Kasumi-1 (cell line): ENCODE measurements at regions not wholly inside any gene's neighbourhood (a gene's known extent, or its start where the extent isn't known, plus 50 kb on each side); places are given as distances from the start of the nearest gene placed in this dataset.
"Not testable (repeated sequence)": the region's sequence is repeated elsewhere in the genome, so short reads cannot be mapped to it uniquely, and the experiment has no call there.

Experiments
- DNase-seq, 2 experiments: peaks; one replicate each; lab custom pipeline; 2025; lab: John Stamatoyannopoulos, UW

GRCh38 chr10:33956322-33956721, 621.9 kb upstream of the NRP1 start:
- not testable (repeated sequence) for DNase-seq

DNA sequence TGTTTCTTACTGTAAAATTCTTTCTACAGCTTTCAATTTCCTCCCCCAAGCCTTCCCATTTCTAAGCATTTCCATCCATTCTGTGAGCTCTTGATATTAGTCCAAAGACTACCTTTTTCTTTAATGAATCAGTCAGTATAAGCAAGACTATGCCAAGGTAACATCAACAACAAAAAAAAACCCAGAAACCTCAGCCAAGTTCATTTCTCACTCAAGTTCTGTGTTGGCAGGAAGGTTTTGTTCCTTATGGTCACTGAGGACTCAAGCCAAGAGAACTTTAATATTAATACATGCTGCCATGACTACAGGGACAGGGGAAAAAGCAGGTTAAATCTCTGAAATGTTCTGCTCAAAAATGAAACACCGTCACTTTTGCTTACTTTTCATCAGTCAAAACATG, 621.2 kb upstream of the NRP1 start:
- DNase-seq = no peak

DNA sequence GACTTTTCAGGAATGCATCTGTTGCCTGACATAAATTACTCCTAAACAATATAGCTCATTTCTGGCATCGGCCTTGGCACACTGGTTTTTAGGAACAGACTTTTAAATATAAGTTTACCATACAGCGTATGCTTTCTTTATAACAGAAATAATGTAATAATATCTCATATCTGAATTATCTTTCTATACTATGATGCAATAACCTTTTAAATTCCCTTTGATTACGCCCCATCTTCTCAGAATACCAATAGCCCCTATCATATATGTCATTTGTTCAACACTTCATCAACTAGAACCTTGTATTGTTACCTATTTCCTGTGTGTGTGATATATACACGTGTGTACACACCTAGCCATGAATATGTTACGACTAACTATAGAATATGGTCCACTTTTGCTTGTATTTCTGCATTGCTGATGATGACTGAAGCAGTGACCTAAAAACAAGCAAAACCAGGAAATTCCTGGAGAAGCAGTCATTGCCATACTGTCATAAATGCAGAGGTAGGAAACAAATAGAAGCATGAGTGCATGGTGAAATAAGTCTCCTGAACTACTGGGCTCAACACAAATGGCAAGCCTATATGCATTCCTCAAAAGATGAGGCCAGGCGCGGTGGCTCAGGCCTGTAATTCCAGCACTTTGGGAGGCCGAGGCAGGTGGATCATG, 618.4 kb upstream of the NRP1 start:
- no peak for DNase-seq

GRCh38 chr10:33950206-33950605, 615.7 kb upstream of the NRP1 start:
- peak; percentile 15 to 28 for DNase-seq

DNA sequence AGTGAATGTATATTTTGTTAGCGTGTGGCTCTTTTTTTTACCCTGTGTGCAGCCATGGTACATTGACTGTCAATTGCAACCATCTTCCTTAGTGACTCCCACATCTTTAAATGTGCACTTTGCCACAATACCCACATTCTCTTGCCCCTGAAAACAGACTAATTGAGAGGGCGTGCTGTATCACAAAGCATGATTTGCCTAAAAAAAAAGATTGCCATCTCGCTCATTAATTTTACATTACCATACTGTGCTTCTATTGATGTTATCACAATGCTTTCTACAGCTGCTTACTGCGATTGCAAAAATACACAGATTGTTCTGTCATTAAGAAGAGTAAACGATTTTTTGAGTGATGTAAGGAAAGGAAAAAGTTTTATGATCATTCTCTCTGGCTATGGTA, 613.1 kb upstream of the NRP1 start:
- no peak for DNase-seq

DNA sequence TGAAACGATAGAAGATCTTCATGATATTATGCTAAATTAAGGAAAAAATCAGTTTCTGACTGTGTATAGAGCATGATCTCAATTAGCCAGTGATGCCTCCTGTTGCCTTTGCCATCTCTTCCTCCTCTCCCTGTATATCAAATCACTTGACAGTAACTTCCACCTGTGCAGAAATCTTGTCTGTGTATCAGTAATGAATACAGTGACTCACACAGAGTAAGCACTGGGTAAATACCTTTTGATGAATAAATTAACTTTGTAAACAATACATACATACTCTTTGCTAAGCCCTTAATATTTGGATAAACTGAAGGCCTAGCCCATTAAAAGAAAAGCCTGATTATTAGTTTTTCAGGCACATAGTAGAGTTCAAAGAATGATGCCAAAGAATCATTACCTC, 610.6 kb upstream of the NRP1 start:
- no peak for DNase-seq

DNA sequence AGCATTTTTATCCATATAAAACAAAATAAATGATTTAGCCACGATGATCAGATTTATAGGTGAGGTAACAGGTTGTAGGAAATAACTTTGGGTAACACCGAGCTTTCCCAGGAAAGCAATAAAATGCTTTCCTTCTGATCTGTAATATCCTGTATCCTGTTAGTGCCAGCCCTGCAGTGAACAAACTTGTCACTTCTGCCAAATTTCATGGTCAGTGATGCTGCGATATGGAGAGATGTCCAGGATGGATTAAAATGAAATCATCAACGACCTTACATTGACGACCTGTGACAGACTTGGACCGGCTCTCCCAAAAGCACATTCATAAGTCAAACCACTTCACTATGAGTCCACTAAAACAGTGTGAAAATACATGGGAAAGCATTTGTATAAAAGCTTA, 608.0 kb upstream of the NRP1 start:
- no peak for DNase-seq

- no peak for DNase-seq
Observed at GRCh38 chr10:33939892-33940291, 605.4 kb upstream of the NRP1 start.

DNA sequence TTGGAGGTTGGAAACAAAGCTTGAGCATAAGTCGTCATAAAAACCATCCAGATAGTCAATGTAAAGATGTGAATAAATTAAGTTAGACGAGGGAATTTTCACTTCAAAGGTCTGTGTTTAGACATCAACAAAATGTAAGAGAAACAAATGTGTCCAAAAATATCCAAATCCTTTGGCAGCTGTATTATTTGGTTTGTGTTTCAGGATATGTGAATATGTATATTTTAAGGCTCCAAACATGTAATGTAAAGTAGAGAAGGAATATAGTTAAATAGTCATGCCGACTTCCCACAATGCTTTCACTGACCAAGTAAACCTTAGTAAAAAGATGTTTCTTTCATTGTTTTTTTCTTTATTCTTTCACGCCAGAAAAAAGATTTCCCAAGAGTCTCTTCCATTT, 604.9 kb upstream of the NRP1 start:
- no peak for DNase-seq

- DNase-seq = no peak
Observed at GRCh38 chr10:33938001-33938400, 603.5 kb upstream of the NRP1 start.

- no peak for DNase-seq
Observed at GRCh38 chr10:33937036-33937730, 602.7 kb upstream of the NRP1 start.

DNA sequence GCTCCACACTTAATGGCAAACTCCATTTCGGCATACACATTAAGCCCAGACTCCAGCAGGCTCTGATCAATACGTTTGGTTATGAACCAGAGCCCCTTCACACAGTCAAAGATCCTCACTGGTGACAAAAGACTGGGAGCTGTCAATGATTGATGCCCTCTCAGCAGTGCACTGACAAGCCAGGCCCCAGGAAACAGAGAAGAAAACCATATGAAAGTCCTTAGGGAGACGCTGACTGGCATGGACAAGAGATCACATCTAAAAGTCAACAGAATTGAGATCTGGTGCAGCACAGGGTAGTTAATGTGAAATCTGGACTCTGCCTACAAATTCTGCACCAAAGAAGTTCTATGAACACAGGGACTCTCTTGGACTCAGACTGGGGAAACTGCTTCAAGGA, 600.9 kb upstream of the NRP1 start:
- DNase-seq = no peak

DNA sequence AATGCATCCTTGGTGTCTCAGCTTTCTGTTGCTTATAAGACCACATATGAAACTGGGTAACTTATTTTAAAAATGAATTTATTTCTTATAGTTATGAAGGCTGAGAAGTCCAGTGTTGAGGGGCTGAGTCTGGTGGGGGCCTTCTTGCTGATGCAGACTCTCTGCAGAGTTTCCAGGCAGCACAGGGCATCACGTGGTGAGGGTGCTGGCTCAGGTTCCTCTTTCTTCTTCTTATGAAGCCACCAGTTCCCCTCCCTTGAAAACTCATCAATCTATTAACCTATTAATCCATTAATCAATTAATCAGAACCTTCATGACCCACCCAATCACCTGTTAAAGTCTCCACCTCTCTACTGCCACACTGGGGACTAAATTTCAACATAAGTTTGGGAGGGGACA, 595.6 kb upstream of the NRP1 start:
- DNase-seq = peak in 1 of 2 experiments; percentile 13

- DNase-seq = no peak
Observed at GRCh38 chr10:33927347-33927746, 592.9 kb upstream of the NRP1 start.

GRCh38 chr10:33921970-33922605, 587.6 kb upstream of the NRP1 start:
- DNase-seq = no peak

GRCh38 chr10:33920351-33920750, 585.9 kb upstream of the NRP1 start:
- no peak for DNase-seq

DNA sequence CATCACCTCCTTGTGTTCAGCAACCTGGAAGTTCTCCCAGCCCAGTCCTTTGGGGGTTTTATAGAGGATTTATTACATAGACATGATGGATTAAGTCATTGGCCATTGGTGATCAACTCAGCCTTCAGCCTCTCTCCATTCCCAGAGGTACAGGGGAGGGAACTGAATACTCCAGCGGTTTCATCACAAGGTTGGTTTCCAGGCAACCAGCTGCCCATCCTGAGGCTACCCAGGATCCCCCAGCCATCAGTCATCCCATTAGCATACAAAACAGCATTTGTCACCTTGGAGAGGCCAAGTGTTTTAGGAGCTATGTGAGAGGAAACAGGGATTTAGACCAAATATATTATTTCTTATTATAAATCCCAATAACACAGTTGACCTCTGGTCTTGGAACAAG, 584.8 kb upstream of the NRP1 start:
- DNase-seq = no peak

DNA sequence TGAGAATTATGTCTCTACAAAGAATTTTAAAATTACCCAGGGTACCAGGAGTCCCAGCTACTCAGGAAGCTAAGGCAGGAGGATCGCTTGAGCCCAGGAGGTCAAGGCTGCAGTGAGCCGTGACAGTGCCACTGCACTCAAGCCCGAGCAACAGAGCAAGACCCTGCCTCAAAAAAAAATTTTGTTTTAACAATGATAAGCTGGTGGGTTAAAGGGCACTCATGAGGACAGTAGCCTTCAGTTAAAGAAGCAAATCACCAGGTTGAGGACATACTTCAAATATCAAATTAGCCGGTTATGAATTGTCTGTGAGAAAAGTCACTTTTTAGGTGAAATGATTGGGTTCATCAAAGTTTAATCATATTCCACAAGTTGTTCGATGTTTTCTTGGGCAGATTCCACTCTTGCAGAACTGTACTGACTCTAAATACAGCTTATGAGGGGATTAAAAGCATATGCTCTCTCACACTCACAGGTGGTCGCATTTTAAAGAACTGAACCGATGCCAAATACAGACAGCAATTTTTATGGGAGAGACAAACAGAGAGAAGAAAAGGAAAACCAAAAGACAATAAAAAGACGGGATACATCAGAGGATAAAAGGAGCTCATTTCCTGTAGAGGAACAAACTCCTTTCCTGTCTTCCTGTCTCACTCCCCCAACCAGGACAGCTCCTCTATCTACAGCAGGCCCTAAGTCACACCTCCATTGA, 582.8 kb upstream of the NRP1 start:
- DNase-seq = no peak

GRCh38 chr10:33914746-33915145, 580.3 kb upstream of the NRP1 start:
- no peak for DNase-seq

DNA sequence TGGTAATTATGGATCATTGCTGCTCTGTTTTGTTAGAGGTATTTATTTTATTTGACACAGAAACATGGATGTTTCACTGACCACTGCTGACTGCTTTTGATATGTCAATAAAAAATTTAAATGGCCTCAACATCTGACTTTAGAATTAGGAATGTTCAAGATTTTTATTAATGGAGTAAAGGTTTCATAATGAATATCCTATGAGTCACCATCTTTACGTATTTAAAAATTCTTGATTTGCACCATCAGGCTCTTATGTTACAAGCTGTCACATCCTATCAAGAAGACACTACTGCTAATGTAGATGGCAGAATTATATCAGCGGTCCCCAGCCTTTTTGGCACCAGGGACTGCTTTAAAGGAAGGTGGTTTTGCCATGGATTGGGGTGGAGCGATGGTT, 578.7 kb upstream of the NRP1 start:
- no peak for DNase-seq

DNA sequence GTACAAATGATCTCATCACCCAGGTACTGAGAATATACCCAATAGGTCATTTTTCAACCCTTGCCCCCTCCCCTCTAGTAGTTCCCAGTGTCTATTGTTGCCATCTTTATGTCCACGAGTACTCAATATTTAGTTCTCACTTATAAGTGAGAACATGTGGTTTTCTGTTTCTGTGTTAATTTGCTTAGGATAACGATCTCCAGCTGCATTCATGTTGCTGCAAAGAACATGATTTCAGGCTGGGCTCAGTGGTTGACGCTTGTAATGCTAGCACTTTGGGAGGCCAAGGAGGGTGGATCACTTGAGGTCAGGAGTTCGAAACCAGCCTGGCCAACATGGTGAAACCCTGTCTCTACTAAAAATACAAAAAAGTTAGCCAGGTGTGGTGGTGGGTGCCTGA, 575.0 kb upstream of the NRP1 start:
- not testable (repeated sequence) for DNase-seq

- DNase-seq = no peak
Observed at GRCh38 chr10:33901166-33901565, 566.7 kb upstream of the NRP1 start.

- no peak for DNase-seq
Observed at GRCh38 chr10:33900596-33900995, 566.1 kb upstream of the NRP1 start.
